DMS 273 (cell line): ENCODE measurements at regions not wholly inside any gene's neighbourhood (a gene's known extent, or its start where the extent isn't known, plus 50 kb on each side); places are given as distances from the start of the nearest gene placed in this dataset.

ENCODE experiments used
- DNase-seq: peaks from one replicate; lab custom pipeline; 2025; ENCODE audit not compliant: unreplicated experiment; lab: John Stamatoyannopoulos, UW

DNA sequence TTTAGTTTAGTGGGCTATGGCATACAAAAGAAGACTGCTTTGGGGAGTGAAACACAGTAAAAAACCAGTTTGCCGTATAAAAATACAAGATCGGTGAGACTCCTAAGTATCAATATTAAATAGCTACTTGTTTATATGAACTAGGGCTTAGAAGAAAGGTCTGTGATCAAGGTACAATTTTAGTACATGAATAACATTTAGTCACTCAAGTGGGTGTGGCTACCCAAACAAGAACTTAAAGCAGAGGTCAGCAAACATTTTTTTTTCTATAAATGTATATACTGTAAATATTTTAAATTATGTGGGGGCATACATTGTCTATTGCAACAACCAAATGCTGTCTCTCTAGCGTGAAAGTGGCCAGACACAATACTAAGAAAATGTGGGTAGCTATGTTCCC is 1452.5 kb upstream of the NUDT12 start:
- no peak for DNase-seq

DNA sequence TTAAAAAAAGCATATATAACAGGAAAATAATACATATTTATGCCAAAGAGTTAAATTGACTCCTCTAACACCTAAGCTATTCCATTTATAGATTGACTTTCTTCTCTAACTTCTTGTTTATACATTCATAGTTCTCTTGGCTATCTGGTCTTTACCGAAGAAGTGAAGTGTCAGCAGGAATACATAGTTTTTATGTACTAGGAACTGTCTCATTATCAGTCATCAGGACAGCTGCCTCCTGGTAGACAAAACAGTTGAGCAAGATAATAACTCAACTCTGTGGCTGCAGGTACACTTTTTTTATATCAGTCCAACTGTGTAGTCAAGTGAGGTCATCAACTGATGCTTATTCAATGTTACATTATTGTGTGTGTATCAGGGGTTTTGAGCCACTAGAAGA is 1436.0 kb upstream of the NUDT12 start:
- no peak for DNase-seq

GRCh38 chr5:104998169-104998568 is 1435.6 kb upstream of the NUDT12 start:
- no peak for DNase-seq

- no peak for DNase-seq
Observed at GRCh38 chr5:104987074-104987473, 1424.5 kb upstream of the NUDT12 start.

DNA sequence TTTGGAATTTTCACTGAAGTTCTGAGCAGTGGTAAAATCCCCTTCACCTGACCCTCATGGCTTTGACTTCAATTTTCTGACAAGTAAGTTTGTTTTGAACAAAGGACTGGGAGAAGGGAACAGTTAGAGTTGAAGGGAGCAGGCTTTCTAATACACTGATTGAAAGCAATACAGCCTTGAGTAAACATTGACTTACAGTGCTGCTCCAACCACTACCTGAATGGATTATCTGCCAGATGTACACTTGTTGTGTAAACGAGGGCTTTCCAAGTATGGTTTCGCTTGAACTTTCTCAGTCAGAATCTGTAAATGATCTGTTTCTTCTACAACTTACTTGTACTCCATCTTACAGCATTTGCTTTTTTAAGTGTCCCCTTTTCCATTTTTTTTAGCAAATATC is 1414.9 kb upstream of the NUDT12 start:
- peak; percentile 16 for DNase-seq

DNA sequence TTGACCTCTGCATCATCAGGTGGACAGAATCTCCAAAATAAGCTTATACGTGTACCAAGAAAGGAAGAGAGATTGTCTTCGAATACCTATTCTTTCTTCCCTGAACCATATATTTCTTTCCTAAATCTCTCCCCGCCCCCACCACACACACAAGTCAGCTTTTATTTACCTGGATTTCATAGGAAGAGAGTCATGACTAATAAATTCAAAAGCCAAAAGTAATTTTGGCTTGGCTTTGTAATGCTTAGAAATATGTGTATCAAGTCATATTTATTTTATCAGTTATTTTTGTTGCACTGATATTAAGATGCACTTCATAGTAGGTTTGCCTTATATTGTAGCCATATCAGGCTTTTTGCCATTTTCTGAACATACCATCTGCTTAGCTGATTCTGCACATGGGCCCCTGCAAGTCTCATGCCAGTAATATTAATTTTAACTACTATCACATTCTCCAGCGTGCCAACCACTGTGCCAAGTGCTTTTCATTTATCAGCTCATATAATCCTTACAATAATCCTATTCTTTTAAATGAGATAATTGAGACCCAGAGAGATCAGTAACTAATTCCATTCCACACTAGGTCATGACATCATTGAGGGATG is 1405.3 kb upstream of the NUDT12 start:
- DNase-seq, result no peak

- no peak for DNase-seq
Observed at GRCh38 chr5:104965006-104965405, 1402.4 kb upstream of the NUDT12 start.

- DNase-seq, result no peak
Observed at GRCh38 chr5:104955479-104955878, 1392.9 kb upstream of the NUDT12 start.

GRCh38 chr5:104952876-104953275 is 1390.3 kb upstream of the NUDT12 start:
- DNase-seq, result no peak

DNA sequence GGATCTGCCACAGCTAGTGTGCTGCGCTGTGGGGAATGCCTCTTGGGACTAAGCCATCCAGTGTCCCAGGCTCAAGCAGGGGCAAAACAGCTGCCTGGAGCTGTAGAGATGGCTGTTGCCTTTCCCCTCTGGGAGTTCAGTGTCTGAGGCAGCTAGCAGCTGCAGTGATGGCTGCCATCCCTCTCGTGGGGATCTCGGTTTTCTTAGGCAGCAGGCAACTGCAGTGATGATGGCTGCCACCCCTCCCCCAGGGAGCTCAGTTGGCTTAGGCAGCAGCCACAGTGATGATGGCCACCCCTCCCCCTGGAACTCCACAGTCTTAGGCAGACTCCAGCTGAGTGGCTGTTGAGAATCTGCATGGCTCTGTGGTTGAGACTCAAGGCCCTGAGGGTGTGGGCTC is 1389.2 kb upstream of the NUDT12 start:
- no peak for DNase-seq

DNA sequence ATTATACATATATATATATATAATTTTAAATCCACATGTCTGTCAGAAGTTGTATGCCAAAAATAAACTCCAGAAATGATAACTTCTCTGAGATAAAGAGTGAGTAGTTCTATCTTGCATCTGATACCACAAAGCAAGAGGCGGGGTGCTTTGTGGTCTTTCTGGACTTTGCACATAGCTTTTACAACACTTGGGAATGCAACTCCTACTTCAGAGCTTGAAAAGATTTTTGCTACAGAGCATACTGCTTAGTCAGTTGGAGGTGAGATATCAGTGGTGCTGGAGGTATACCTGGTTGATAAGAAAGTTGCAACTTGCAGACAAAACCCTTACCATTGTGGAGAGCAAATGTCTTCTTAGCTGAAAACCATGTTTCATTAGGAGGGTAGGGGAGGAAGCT is 1384.5 kb upstream of the NUDT12 start:
- no peak for DNase-seq

DNA sequence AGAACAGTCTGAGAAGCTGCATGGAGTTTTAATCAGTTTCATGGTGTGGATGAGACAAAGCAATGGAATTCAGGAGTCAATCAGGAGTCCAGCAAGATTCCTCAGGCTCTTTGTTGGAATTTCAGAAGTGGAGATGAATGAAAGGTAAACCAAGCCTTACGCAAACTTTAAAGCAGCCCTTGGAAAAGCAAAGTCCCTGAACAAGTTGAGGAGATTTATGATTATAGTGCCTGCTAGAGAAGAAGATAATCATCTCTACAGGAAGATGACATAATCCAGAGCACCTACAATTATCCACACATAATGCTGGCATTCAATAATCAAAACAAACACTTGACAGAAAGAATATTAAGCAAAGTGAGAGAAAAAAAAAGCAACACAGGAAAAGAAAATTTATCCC is 1380.1 kb upstream of the NUDT12 start:
- no peak for DNase-seq

- no peak for DNase-seq
Observed at GRCh38 chr5:104941030-104941645, 1378.5 kb upstream of the NUDT12 start.

DNA sequence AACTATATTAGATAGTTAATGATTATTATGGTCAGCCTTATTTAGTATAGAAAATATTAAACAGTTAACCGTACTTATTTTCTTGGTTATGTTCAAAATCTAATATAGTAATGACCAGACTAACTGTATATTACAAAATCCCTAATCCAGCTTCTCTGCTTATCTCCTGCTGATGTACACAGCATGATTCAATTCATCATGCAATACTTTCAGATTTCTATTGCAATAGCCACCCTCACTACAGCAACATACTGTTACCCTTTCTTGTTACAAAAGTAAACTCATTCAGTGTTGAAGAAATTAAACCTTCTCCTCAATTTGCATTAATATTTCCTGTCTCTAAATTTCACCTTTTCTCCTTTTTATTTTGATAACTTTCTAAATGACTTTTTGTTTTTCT is 1375.0 kb upstream of the NUDT12 start:
- no peak for DNase-seq

DNA sequence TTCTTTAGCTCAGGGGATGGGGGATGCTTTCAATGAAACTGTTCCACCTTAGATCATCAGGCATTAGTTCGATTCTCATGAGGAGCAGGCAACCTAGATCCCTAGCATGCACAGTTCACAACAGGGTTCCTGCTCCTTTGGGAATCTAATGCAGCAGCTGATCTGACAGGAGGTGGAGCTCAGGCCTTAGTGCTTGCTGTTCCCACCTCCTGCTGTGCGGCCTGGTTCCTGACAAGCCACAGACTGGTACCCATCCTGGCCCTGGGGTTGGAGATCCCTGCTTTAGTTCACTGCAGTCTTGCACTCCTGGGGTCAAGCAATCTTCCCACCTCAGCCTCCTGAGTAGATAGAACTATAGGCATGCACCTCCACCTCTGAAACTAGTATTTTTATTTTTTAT is 1369.8 kb upstream of the NUDT12 start:
- no peak for DNase-seq

- DNase-seq, result no peak
Observed at GRCh38 chr5:104928906-104929520, 1366.4 kb upstream of the NUDT12 start.

DNA sequence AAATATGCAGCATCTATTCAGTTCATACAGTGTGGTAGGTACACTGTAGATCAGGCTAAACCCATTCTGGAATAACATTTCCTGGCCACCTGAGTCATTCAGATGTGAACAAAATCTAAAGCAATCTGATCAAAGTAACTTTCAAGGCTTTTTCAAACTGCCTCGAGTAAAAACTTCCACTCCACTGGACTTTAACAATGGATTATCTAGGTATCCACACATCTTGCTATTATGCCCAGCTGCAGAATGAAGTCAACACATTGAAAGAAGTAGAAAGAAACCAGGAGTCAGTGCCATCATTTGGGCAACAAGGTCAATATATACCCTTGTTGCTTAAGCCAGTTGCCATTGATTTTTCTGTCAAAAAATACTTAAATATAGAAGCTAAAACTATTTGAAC is 1352.6 kb upstream of the NUDT12 start:
- no peak for DNase-seq

GRCh38 chr5:104914536-104915070 is 1352.0 kb upstream of the NUDT12 start:
- no peak for DNase-seq

- no peak for DNase-seq
Observed at GRCh38 chr5:104913841-104914281, 1351.3 kb upstream of the NUDT12 start.

DNA sequence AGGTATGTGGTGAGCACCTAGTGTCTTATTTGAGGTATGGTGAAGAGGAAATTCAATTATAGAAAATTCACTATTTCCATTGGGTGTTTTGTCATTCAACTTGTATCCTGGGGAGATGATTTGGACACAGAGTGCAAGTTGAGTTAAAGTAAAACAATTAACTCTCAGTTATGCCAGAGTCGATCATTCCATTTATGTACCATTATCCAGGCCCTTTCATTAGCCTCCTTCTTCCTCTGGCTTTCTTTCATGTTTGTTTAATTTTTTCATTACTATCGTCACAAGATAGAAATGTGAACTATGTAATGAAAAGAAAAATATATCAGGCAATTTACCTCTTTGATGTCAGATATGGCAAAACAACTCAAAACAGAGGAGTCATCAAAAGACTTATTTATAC is 1347.2 kb upstream of the NUDT12 start:
- DNase-seq, result no peak

- no peak for DNase-seq
Observed at GRCh38 chr5:104904561-104904960, 1342.0 kb upstream of the NUDT12 start.

DNA sequence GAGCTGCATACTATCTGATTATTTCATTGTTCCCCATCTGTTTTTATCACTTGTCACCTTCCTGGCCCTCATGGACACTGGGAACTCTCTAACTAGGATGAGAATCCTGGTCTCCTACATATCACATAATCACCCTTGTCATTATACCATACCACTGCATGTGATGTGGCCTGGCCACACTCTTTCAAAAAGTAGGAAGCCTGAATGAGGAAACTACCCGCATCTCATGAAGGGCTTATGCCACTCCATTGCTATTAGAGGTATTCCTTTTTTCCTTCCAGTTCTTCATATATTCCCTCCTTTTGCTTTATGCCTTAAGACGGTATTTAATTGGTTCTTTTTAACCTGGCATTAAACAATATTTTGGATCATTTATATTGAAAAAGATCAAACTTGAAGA is 1341.4 kb upstream of the NUDT12 start:
- DNase-seq, result no peak
